ENCODE measurements at regions not wholly inside any gene's neighbourhood (a gene's known extent, or its start where the extent isn't known, plus 50 kb on each side); places are given as distances from the start of the nearest gene placed in this dataset.

DNA sequence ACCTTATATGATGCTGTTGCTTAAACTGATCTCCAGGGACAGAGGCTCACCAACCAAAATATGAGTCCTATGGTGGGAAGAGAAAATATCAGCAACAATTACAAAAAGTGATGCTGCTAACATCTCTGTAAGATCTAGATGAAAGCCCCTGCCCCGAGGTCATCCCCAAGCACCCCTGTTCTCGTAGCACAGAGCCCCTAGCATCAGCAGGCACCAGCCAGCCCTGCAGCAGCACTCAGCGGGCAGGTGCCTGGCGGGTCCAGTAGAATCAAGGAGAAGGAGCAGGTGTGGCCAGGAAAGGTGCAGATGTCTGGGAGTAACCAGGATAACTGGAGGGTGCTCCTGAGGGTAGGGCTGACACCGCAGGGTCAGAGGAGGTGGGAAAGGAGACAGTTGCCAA lies 474.2 kb upstream of the MYT1L start:
- H3K4me1 ChIP-seq (replicated peaks in 1 of 2; ENCODE audit: control insufficient read depth in 2 of 2, insufficient read depth in 2 of 2, low read length in 2 of 2) = no peaks in the 10 kb centered on the region
- intact Hi-C loops (cut with micrococcal nuclease) = no loop called here
- no peaks in the 10 kb centered on the region for H3K36me3 ChIP-seq (ENCODE audit: control insufficient read depth, insufficient read depth, low read length)
- no peak for FAIRE-seq
- H3K27me3 ChIP-seq (ENCODE audit: control insufficient read depth in 2 of 2, insufficient read depth in 2 of 2, low read length in 2 of 2) = peaks cover 5 to 31% of the 10 kb centered on the region in 2 experiments; a peak in 3 of 5 replicates
- H4K20me1 ChIP-seq (replicated peaks; ENCODE audit: control insufficient read depth, insufficient read depth, low read length) = no peaks in the 10 kb centered on the region
- H3K4me3 ChIP-seq = no peak overlapping the region
- no peak for ATAC-seq
- no peak for TF ChIP-seq RBM25 (IDR thresholded peaks at IDR 0.05; ENCODE audit: low read depth, low read length, severe bottlenecking)
- TF ChIP-seq MCM3 (IDR thresholded peaks at IDR 0.05) = no peak
- no peak for TF ChIP-seq ZNF444 (CRISPR knock-in tag; IDR thresholded peaks at IDR 0.05)
- TF ChIP-seq IRF2 (CRISPR knock-in tag; IDR thresholded peaks at IDR 0.05) = no peak
- no peak for TF ChIP-seq THRAP3 (IDR thresholded peaks at IDR 0.05; ENCODE audit: borderline replicate concordance)
- TF ChIP-seq ZNF134 (CRISPR knock-in tag; conservative IDR thresholded peaks at IDR 0.05) = no peak
- TF ChIP-seq GTF2A2 (tag; IDR thresholded peaks at IDR 0.05) = no peak
- no peak for TF ChIP-seq RBM22 (IDR thresholded peaks at IDR 0.05; ENCODE audit: low read depth, low read length, poor library complexity, severe bottlenecking)
- no peak for TF ChIP-seq NELFE (IDR thresholded peaks at IDR 0.05; ENCODE audit: insufficient read depth, insufficient read length)
- no peak for TF ChIP-seq ZSCAN32 (CRISPR knock-in tag; IDR thresholded peaks at IDR 0.05)
- TF ChIP-seq ZC3H11A (IDR thresholded peaks at IDR 0.05; ENCODE audit: low read depth, low read length) = no peak
- TF ChIP-seq MCM5 (IDR thresholded peaks at IDR 0.05; ENCODE audit: low read depth) = no peak
- no peak for TF ChIP-seq SMAD1 (IDR thresholded peaks at IDR 0.05; ENCODE audit: low read depth, low read length, partially characterized antibody)
- no TSS peak for BruUV-seq (replicated peaks)
- H3K9ac ChIP-seq (ENCODE audit: insufficient read depth in 1 of 2, low read depth in 2 of 2, low read length in 2 of 2) = no peak overlapping the region
- H3K9me1 ChIP-seq (ENCODE audit: control insufficient read depth, insufficient read depth, low read length) = no peaks in the 10 kb centered on the region
- CTCF ChIA-PET (ENCODE audit: low intra/inter-chr PET ratio) = no interaction called here
- DNase-seq (ENCODE audit: extremely low read depth in 1 of 4, low spot score in 3 of 4) = no peak
- H3K9me3 ChIP-seq (replicated peaks; ENCODE audit: control insufficient read depth, insufficient read depth, low read depth, low read length) = no peaks in the 10 kb centered on the region
- WGBS (ENCODE audit: insufficient coverage, low coverage, missing lambda C conversion rate) = 0% methylated on average over 5 of the region's 5 CpGs
- POLR2A ChIA-PET = no interaction called here
- no peaks in the 10 kb centered on the region for H3K79me2 ChIP-seq (ENCODE audit: control insufficient read depth, insufficient read depth, low read length)
- in situ Hi-C loops (cut with MboI) = no loop called here
- H3K27ac ChIP-seq (ENCODE audit: extremely low read depth, low read depth, low read length) = no peak overlapping the region
- H2AFZ ChIP-seq (ENCODE audit: low read depth, low read length) = no peak overlapping the region
- no peak overlapping the region for H3K4me2 ChIP-seq (ENCODE audit: insufficient read depth, low read length)

Data from K562 (cell line).